ENCODE measurements at regions not wholly inside any gene's neighbourhood (a gene's known extent, or its start where the extent isn't known, plus 50 kb on each side); places are given as distances from the start of the nearest gene placed in this dataset.
"Not testable (repeated sequence)": the region's sequence is repeated elsewhere in the genome, so short reads cannot be mapped to it uniquely, and the experiment has no call there.

DNA sequence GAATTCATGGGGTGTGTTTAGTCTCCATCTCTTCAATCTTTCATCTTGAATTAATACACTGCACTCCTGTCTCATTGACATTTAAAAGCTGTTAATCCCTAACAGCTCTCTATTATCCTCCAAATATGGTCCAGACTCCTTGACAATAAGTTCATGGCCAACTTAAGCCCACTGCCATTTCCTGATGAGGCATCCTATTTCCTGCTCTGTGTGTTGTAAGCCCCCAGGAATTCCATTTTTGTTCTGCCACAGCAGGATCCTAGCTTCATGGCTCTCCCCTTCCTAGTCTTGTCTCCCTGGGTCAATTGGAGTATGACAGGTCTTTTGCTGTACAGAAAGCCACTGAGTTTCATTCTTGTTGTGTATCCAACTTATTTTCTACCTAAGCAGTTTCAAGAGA is 218.8 kb downstream of the OTUD1 start:
- DNase-seq = no peak

DNA sequence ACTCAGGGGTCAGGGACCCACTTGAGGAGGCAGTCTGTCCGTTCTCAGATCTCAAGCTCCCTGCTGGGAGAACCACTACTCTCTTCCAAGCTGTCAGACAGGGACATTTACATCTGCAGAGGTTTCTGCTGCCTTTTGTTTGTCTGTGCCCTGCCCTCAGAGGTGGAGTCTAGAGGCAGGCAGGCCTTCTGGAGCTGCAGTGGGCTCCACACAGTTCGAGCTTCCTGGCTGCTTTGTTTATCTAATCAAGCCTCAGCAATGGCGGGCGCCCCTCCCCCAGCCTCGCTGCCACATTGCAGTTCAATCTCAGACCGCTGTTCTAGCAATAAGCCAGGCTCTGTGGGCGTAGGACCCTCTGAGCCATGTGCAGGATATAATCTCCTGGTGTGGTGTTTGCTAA is 233.0 kb downstream of the OTUD1 start:
- DNase-seq = not testable (repeated sequence)

DNA sequence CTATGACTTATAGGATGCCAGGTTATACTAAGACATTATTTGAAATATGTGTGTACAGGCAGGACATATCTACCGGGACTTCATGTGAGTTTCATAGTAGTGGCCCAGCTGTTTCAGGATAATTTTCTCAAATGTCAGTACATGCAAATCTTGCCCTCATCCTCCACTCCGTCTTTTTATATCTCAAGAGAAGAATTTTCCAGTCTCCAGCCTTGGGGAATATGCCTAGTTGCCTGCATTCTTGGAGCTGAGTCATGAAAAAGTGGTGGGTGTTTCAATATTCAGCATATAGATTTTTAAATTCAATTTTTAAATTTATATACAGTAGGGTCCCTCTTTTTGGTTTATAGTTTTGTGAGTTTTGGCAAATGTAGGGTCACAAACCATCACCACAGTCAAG is 236.7 kb downstream of the OTUD1 start:
- DNase-seq = no peak

DNA sequence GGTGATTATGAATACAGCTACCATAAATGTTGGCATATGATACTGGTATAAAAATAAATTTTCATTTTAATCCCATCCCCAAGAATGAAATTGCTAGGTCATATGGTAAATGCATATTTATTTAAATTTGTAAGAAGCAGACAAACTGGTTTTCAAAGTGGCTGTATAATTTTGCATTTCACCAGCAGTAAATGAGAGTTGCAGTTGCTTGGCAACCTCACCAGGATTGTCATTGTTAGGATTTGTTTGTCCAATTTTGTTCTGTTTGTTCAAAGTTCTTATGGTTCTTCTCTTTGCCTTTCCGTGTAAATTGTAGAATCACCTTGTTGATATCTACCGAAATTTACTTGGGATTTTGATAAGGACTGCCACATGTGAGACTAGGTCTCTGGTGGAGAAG is 237.4 kb downstream of the OTUD1 start:
- no peak for DNase-seq

DNA sequence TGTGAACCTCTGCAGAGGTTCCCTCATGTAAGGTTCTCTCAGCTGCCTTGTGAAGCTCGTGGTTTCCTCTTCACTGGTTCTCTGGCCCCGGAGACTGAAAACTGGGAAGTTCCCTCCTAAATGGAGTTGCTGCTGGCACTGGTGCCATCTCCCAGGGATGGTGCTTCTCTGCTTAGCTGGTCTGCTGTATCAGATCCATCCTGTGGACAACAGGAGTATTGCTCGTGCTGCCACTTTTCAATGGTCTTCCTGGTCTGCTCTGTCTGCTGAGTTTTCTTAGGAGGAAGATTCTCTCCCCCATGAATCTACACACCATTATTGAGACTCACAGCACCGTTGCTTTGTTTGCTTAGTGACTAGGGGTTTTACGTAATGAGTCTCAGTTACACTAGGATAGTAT is 247.8 kb downstream of the OTUD1 start:
- peak in 2 of 4 experiments; percentile 17 to 21 for DNase-seq

DNA sequence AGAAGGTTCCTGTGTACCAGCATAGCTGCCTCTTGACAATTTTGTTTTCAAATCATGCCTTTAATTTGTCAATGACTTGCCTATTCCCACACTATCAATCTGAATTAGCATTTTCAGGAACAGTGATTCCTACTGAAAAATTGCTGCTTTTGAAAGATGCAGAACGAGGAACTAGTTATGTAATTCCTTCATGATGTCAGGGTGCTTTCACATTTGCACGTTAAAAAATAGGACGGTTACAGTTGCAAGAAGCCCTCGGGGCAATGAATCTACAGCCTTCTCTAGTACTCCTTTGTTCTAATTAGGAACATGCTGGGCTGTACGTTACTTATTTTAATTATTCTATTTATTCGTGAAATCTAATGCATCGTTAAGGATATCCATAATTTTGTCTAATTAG is 253.9 kb downstream of the OTUD1 start:
- peak; percentile 21 to 66 (median 44) for DNase-seq

DNA sequence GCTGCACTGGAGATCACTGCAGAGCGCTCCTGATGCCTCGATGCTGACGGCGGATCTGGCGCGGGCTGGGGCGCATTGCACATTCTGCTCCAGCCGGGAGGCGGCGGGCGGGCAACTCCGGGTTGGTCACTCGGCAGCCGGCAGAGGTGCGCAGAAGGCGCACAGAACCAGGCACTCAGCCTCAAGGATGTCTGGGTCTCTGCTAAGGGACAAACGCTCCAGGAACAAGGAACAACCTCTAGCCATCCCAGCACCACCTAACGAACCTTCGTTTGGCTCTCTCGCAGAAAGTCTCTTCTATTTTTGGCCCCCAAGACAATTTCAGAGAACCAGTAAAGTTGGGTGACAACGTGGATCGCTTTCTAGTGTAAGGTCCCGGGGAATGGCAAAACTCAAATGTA is 254.6 kb downstream of the OTUD1 start:
- DNase-seq = peak in 3 of 4 experiments; percentile 5 to 43 (median 22)

DNA sequence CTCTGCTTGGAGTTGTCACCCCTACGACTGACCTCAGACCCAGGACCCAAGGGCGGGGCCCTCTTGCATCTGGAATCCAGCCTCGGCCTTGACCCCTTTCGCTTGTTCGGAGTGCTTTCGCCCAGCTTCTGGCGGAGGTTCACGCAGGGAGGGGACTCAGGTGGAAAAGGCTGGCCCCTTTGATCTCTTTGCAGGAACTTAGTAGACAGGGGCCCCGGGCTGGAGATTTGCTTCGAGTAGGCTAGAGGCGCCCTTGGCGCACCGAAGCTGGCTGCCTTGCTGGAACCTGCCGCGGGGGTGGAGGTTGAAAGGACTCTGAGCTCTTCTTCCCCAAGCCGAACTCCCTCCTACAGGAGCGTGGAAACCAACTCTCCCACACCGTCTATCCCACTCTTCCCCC is 255.1 kb downstream of the OTUD1 start:
- DNase-seq = peak in 1 of 4 experiments; percentile 9

DNA sequence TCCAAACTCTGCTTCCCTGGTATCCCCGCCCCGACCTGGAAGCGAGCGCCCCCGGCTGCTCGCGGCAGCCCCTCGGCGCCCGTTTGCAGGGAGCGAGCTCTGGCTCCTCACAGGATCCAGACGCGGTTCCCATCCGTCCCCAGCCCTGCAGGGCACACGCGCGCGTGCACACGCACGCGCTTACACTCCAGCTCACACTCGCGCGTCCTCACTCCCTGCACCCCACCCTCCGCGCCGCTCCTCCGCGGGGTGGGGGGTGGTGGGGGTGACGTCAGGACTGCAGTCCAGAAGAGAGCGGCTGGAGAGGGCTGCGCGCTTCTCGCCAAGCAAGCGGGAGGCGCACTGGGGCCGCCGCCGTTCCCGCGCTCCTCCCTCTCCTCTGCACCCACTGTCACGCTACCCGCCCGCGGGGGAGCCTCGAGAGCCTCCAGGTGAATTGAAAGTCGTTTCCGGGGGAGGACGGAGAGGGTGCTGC is 255.6 kb downstream of the OTUD1 start:
- DNase-seq = peak in 1 of 4 experiments; percentile 5

DNA sequence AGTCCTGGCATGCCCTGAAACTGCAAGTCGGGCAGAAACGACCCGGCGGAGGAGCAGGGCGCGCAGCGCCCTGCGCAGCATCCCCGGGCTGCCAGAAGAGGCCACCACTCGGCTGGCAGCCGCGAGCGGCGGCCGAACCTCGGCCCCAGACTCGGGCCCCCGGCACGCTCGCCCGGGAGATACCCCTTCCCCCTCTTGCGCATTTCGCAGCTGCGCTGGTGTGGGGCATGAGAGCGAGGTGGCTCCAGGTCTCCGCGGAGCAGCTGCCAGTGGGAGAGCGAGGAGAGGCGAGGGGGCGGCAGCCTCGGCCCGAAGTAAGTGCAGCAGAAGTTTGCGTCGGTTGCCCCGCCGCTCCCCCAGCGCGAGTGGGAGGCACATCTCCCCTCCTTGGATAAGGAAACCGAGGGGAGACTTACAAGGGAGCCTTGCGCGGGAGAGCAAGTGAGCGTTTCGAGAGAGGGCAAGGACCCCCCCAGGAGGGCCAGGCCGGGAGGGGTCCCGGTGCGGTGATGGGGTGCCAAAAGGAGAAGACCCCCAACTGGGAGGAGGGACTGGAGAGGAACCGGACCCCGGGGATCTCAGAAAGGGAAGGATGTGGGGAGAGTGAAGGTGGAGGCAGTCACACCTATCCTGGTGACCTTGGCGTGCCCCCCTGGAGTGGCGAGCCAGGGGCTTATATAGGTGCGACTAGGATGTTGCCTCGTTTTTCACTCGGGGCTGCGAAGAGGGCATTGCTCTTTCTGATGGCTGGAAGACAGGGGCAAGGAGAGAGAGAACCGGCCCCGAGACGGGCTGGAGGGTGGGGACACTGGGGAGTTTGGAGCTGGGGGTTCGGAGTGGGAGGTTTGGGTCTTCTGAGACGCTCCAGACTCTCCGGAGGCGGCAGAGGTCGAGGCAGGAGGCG is 256.3 kb downstream of the OTUD1 start:
- peak in 1 of 4 experiments; percentile 6 for DNase-seq

DNA sequence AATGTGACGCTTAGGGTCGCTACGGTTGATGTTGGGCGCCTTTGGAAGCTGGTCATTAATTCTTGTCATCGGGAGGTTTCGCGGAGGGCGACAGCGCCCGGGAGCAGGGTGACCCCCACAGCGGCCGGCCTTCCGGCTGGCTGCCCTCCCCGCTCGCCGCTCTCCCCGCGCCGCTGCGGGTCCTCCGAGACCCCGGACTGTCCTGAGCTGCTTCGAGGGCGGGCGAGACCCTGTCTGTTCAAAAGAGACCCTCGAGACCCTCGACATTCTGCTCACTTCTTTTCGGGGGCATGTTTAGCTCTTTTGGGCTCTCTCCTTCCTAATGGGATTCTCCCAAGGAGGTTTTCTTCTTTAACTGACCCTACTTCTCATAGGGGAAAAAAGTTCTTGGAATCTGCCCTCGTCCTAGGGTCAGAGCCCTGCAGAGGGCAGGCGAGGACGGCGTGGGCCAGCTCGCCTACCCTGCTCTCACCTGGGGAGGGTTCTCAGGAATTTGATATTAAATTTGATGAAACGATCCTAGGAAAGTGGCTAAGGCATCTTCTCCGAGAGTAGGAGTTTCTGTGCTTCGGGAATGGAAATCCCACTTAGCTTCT is 257.0 kb downstream of the OTUD1 start:
- DNase-seq = no peak

DNA sequence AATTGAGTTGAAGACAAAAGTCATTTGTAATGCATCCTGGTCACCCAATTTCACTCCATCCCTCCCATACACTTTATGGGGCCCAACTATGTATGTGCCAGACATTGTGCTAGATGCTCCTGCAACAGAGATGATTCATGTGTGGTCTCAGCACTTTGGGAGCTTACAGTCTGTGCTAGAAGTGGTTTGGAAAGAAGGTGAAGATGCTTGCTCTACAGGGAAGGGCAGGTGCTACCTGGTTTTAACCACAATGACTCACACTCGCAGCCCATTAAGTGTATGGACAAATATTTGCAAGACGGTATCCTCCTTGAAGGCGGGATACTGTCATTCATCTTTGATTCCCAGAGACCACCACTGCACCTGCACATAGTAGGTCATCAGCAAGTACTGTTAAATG is 257.6 kb downstream of the OTUD1 start:
- no peak for DNase-seq

DNA sequence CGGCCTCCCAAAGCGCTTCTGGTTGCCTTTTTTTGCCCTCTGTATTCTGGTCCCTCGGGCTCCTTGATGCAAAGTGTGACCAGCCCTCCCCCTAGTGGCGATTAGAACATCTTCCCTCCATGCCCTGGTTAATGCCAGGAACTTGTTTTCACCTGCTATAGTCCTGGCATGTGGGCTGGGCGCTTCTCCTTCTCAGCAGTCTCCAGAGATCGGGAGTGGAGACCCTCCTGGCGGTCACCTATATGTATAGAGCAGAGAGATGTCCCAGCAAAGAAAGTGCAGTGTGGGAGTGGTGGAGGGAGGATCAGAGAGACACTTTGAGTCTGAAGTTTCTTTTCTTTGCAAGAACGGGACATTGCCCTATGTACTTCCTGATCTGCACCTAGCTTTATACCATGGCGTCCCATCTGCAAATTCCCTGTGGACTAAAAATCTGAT is 264.1 kb downstream of the OTUD1 start:
- DNase-seq = peak; percentile 65 to 88 (median 78)

DNA sequence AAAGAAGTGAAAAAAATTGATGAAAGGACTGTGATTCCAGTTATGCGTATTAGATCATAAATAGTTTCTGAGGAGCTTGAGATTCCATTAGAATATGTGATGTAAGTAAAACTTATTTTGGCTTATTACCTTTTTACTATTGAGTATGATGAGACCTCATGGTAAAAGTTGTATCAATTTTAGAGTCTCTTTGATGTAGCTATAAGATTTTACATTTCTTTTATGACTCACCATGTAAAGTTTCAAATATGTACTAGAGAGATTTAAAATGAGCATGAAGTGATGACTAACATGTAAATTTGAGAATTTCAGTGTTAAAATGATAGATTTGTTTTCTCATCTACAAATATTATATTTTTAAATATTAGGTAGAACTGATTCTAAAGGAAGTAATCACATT is 276.5 kb downstream of the OTUD1 start:
- no peak for DNase-seq

DNA sequence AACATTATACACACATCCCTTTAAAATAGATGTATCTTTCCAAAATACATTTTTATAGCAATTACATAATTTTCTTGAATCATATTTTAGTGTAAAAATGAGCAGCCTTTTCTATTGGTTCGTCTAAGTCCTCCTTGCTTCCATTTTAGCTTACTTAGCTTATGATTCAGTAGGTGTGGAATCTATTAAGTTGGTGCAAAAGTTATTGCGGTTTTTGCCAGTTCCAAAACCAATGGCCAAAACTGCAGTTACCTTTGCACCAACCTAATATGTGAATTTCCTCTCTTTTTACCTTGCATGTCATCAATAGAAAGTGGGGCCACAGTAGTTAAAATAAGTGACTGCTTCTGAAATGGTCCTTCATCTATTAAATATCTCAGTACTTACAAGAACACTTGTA is 279.0 kb downstream of the OTUD1 start:
- DNase-seq = no peak

DNA sequence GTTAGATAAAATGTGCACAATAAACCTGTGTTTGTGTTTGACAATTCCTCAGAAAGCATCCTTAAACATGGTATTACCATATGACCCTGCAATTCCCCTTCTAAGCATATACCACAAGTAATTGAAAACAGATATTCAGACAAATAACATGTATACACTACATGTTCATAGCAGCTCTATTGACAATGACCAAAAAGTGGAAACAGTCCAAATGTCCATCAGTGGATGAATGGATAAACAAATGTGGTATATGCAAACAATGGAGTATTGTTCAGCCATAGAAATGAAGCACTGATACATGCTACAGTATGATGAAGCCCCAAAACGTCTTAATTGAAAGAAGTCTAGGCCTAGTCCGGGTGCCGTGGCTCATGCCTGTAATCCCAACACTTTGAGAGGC is 280.1 kb downstream of the OTUD1 start:
- DNase-seq = no peak

DNA sequence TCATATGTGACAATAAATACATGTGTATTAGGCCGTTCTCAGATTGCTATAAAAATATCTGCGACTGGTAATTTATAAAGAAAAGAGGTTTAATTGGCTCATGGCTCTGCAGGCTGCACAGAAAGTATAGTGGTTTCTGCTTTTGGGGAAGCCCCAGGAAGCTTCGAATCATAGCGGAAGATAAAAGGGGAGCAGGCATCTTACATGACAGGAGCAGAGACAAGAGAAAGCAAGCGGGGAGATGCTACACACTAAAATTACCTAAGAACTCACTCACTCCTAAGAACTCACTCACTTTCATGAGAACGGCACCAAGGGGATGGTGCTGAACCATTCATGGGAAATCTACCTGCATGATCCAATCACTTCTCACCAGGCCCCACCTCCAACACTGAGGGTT is 284.9 kb downstream of the OTUD1 start:
- DNase-seq = no peak

DNA sequence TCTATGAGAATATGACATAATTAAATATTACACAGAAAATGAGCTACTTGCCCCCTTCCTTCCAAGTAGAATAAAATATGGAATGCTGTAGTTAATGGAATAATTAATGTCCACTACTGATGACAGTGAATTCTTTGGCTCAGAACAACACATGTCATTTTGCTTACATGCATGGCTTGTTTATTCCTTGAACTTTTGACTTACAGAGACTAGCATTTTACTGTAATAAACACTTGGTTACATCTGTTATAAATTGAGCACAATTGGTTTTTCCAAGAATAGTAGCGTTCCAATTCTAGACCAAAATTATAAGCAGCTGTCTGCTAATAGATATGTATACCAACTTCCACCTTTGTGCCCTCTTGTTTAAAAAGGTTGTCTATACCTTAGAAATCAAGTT is 286.7 kb downstream of the OTUD1 start:
- no peak for DNase-seq

DNA sequence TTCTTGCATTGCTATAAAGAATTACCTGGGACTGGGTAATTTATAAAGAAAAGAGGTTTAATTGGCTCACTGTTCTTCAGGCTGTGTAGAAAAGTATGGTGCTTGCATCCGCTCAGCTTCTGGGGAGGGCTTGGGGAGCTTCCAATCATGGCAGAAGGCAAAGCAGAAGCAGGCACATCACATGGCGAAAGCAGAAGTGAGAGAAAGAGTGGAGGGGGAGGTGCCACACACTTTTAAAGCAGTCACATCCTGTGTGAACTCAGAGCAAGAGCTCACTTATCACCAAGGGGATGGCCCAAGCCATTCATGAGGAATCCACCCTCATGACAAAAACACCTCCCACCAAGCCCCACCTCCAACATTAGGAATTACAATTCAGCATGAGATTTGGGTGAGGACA is 303.5 kb downstream of the OTUD1 start:
- peak; percentile 8 to 54 (median 45) for DNase-seq

DNA sequence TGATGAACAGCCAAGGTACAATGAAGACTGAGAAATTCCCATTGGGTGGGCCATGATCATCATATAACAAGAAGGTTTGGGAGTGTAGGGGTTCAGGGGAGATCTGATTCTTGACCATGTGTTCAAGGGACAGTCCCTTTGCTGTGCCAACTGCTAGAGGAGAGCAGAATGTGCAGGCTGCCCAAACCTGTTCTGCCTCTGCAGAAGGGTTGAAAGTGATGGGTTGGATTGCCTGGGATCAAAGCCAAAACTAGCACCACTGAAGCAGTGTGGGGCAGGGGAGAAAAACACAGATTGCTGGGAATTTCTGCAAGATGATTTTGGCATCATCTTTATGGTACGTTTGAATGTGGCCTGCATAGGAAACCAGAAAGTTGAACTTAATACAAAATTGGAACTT is 303.9 kb downstream of the OTUD1 start:
- DNase-seq = no peak

DNA sequence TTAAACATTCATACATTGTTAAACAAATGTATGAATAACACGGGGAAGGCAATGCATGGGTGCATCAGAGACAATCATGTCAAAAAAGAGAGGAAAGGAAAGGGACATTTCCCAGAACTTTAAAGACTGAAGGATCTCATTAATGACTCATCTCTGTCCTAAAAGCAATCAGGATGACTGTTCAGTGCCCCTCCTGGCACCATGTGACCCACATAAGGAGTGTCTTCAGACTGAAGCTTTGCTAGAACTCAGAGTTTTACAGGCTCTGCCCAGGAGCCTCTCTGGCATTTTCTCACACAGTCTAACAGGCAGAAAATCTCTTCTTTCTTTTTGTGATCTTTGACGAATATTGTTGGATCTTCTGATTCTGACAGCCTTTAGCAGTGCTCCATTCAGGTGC is 315.3 kb downstream of the OTUD1 start:
- DNase-seq = no peak

DNA sequence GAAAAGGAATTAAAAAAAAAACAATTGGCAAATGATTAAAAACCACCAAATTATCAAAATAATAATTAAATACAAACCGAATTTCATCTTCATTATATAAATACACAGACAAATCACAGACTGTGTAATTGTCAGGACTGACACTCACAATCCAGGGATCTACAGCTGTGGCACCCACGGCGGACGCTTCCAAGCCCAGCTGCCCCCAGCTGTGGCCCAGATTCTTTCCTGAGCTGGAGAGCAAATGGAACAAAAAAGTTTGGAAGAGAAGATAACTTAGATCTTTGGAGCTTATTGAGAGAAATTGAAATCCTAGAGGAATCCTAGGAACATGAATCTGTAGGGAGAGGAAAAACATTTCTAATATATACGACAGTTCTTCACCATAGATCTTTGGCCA is 316.1 kb downstream of the OTUD1 start:
- no peak for DNase-seq

DNA sequence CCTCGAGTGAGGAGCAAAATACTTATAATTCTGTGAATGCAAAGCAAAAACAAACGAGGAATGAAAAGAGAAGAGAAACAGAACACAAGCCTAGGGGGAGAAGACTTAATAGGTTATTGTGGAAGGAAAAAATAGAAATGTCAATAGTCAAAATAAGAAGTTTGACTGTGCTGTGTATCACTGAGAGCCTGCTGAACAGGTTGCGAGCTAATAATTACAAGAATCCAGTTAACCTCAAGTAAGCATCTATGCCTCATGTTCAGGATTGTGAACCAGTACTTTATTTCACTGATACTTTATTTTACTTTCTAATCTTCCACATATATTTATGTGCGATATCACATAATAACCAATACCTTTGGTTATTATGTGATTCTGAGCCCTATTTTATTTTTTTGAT is 316.7 kb downstream of the OTUD1 start:
- no peak for DNase-seq

DNA sequence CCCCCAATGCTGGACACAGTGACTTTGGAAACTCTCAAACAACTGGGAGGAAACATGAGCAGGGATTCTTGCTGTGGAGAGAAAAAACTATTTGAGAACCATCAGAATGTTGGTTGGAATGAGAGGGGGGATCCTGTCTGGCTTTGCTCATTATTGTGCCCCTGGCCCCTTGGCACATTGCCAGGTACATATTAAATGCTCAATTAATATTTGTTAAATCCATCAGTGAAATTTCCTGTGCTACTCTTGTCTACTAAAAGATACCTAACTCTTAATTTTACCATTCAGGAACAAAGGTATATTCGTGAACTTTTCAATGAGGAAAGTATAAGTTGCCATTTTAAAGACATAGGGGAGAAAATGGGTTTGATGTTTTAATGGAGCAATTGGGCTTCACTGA is 329.4 kb downstream of the OTUD1 start:
- no peak for DNase-seq
